Limb (tissue), 2 donors: ENCODE measurements at regions not wholly inside any gene's neighbourhood (a gene's known extent, or its start where the extent isn't known, plus 50 kb on each side); places are given as distances from the start of the nearest gene placed in this dataset.
A peak's percentile ranks its signal among the peaks of the same experiment; 100 is the strongest.

Source experiments
- DNase-seq, 2 donors: peaks; one replicate each; pipeline ENCODE4 v3.0.0-alpha.2; 2016; ENCODE audit errors: extremely low spot score in 2 of 2

- DNase-seq: no peak
Observed at GRCh38 chr4:41359422-41359775, 102.7 kb downstream of the UCHL1 start.

GRCh38 chr4:41359836-41360213 lies 103.1 kb downstream of the UCHL1 start:
- no peak for DNase-seq

GRCh38 chr4:41360214-41360920 lies 103.6 kb downstream of the UCHL1 start:
- peak; percentile 73 to 87 for DNase-seq

GRCh38 chr4:41360921-41361793 lies 104.4 kb downstream of the UCHL1 start:
- peak in 1 of 2 donors; percentile 73 for DNase-seq

GRCh38 chr4:41361794-41362526 lies 105.2 kb downstream of the UCHL1 start:
- DNase-seq: no peak

GRCh38 chr4:41362621-41363383 lies 106.1 kb downstream of the UCHL1 start:
- DNase-seq: peak in 1 of 2 donors; percentile 56

GRCh38 chr4:41363384-41363981 lies 106.8 kb downstream of the UCHL1 start:
- DNase-seq: peak; percentile 45 to 55

- no peak for DNase-seq
Observed at GRCh38 chr4:41364876-41365275, 108.1 kb downstream of the UCHL1 start.

- DNase-seq: no peak
Observed at GRCh38 chr4:41365681-41366080, 109.0 kb downstream of the UCHL1 start.

GRCh38 chr4:41366911-41367517 lies 110.3 kb downstream of the UCHL1 start:
- no peak for DNase-seq

GRCh38 chr4:41369680-41370079 lies 113.0 kb downstream of the UCHL1 start:
- DNase-seq: no peak

- DNase-seq: no peak
Observed at GRCh38 chr4:41373221-41373620, 116.5 kb downstream of the UCHL1 start.

- DNase-seq: no peak
Observed at GRCh38 chr4:41374490-41374889, 117.8 kb downstream of the UCHL1 start.

GRCh38 chr4:41375561-41375960 lies 118.8 kb downstream of the UCHL1 start:
- no peak for DNase-seq

- DNase-seq: no peak
Observed at GRCh38 chr4:41377196-41377595, 120.5 kb downstream of the UCHL1 start.

- DNase-seq: no peak
Observed at GRCh38 chr4:41379230-41379629, 122.5 kb downstream of the UCHL1 start.

- no peak for DNase-seq
Observed at GRCh38 chr4:41380511-41381157, 123.9 kb downstream of the UCHL1 start.

- DNase-seq: no peak
Observed at GRCh38 chr4:41381384-41381783, 124.7 kb downstream of the UCHL1 start.

GRCh38 chr4:41384992-41385391 lies 128.3 kb downstream of the UCHL1 start:
- DNase-seq: peak; percentile 54 to 66

GRCh38 chr4:41385481-41385880 lies 128.8 kb downstream of the UCHL1 start:
- DNase-seq: peak in 1 of 2 donors; percentile 29
